Activated T-cell treated with anti-CD3 and anti-CD28 coated beads for 4 hours (primary cell): ENCODE measurements at regions not wholly inside any gene's neighbourhood (a gene's known extent, or its start where the extent isn't known, plus 50 kb on each side); places are given as distances from the start of the nearest gene placed in this dataset.

Experiments used
- DNase-seq: peaks from one replicate; pipeline ENCODE4 v3.0.0-alpha.2; 2020

DNA sequence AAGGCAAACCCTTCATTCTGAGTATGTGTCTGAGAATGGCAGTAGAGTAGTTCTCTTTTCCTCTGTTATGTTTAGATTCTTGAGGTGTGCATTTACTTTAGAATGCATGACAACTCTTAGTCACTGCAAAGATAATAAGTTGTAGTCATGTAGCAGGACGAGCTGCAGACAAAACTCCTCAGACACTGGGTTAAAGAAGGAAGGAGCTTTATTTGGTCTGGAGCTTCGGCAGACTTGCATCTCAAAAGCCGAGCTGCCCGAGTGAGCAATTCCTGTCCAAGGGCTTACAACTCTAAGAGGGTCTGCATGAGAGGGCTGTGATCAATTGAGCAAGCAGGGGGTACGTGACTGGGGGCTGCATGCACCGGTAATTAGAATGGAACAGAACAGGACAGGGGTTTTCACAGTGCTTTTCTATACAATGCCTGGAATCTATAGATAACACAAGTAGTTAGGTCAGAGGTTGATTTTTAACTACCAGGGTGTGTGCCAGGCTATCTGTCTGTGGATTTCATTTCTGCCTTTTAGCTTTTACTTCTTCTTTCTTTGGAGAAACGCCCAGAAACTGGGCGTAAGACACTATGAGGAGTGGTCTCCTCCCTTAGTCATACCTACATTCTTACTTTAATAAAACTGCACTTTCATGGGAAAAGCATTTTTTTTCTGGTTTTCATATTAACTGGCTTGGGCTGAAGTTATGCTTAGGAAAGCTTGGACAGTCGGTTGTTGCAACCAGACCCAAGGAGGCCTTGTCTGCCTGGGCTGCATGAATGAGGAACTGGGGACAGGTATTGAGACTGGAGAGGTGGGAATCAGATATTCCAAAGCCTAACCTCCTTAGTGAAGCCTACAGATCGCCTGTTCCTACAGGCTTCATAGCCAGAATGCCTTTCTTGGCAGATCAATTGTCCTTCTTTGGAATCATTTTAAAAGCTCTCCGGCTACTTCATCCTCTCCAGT lies 115.1 kb downstream of the RHOU start:
- no peak for DNase-seq

DNA sequence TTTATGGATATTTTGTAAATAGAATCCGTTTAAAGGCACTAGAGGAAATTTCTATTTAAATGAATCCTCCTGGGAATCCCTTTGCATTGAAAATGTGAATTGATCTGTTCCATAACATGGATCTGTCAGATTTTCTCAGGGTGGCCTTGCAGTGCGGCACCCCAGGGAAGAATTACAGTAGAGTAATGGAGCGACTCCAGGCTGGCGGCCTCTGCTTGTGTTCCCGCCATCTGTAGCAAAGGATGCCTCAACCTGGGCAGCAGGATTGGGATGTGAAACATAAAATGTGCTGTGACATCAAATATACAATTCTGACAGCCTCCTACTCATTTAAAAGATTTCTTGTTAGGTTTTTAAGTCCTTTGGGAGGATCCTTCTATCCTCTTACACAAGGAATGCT lies 115.9 kb downstream of the RHOU start:
- DNase-seq = no peak

DNA sequence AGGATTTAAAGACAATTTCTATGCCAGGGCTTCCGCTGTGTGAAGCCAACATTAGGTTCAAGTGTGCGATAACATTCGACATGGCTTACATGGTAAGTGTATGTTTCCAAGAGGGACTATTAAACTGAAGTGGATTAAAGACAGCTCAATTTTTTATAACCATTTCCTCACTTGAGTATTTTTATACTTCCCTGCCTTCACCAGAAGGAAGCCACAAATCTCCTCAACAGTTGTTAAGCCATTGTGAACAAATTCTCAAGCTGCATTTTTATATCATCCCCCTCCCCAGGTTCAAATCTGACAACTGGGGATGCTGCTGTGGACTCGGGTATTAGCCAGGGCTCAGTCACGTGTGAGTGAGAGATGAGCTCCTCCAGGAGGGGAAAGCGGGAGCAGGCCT lies 116.3 kb downstream of the RHOU start:
- no peak for DNase-seq

DNA sequence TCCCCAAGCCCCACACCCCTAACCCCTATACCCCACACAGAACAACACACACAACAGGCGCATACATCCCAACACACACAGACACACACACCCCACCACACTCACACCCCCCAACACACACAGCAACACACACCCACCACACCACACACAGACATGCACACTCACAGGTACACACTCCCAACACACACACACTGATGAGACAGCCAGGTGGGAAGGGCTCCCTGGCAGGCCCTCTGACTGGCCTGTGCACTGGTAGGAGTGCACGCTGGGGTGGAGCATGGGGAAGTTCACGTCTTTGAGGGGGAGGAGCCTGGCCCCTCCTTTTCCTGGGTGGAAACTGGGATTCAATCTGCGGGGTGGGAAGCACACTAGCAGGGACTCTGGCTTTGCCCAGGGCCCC lies 116.7 kb downstream of the RHOU start:
- DNase-seq = no peak

DNA sequence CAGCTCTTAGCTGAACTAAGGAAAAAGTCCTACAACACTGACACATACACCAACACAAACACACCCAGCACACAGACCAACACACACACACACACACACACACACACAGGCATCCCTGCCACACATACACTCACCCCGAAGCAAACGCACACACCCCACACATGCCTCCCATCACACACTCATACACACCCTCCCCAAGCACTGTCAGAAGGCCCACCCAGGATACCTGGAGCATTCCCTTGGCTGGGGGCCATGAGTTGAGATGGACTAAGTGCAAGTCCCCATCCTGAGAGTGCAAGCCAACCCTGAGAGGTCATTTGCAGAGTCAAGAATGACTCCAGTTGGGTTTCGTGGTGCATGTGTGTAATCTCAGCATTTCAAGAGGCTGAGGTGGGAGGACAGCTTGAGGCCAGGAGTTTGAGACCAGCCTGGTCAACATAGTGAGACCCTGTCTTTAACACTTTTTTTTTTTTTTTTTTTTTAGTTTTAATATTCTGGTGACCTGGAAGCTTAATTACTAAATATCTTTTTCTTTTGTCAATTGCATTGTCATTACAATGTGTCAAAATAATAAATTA lies 117.3 kb downstream of the RHOU start:
- no peak for DNase-seq

DNA sequence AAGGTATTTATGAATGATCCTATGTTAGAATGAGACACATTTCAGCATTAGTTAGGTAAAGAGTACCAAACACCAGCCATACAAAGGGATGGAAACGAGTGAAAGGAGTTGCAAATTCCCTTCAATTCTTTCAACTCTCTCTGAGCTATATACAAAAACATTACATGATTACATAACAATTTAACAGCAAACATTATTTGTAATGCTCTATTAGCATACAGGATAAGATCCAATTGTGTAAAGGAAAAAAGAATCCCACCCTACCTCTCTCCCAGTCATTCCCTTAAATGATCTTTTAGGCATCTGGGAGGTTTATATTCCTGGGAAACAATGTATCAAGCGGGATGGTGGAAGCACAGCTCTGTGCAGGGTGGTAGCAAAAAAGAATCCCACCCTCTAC lies 117.9 kb downstream of the RHOU start:
- DNase-seq = no peak

DNA sequence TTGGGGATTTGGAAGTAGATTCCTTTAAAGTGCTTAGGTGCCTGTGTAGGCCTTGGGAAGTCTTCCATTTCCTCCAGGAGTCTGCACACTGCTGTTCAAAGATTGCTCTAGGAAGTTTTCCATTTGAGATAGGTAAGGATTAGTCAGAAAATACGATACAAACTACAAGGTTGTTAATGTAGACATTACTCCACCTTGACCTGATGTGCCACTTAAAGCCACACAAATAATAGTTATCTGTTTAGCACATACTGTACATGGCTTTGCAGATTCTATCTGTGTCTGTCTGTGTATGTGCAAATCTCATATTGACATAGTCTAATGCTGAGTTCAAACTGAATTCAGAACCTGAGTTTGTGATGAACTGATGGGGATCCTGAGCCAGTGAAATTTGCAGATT lies 118.4 kb downstream of the RHOU start:
- DNase-seq = no peak

DNA sequence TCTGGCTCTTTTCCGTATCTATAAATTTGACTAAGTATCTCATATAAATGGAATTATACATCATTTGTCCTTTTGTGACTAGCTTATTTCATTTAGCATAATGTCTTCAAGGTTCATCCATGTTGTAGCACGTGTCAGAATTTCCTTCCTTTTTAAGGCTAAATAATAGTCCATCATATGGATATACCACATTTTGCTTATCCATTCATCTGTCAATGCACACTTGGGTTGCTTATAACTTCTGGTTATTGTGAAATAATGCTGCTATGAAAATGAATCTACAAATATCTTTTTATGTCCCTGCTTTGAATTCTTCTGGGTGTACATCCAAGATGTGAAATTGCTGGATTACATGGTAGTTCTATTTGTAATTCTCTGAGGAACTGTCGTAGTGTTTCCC lies 119.6 kb downstream of the RHOU start:
- DNase-seq = no peak

DNA sequence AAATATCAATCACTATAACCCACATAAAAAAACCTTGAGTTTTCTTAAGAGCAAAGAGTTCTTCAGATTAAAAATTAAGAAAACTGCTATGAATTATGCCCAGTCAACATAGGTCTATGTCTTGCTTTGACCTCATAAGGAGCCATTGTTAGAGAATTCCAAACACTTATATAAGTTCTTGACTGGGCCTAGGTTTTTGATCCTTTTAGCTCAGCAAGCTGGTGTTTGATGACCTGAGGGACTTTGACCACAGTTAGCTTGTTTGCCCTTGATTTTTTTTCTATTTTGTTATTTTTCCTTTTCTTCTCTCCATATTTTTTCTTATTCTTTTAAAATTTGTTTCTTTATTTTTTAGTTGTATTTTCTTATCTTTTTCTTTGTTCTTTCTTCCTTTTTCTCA lies 122.3 kb downstream of the RHOU start:
- DNase-seq = no peak

DNA sequence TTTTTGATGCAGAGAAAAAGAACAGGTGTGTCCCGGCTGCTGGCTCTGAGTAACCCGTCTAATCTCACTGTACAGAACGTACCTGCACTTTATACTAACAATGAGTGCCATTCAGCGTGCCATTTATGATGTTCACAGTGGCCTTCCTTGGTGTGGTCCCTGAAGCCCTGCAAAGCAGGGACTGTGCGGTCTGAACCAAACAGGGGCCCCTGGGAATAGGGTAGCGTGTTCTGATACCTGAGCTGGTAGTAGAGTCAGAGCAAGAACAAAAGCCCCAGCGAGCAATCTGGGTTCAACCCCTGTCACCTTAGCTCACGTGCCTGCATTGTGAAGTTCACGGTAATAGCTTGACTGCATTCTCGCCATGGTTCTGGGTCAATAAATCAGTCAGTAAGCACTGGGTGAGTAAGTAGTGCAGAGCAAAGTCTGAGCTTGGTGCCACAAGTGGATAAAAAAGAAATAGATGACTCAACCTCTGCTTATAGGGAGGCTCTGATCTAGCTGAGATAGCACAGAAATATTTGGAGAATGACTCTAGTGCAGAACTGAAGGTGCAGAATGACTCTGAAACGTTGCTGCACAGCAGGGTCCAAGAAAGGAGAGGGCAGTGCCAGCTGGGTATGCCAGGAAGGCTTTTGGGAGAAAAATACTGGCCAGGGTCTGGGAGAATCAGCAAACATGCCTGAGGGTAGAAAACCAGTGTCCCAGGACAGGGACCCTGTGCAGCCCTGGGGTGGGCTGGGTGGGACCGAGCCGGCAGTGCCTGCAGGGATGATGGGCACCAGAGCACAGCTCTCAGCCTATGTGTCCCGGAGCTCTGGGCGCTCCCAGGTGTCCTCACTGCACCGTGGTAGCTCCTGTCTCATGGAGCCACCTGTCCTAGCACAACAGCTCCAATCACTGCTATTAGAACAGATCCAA lies 125.9 kb downstream of the RHOU start:
- no peak for DNase-seq

DNA sequence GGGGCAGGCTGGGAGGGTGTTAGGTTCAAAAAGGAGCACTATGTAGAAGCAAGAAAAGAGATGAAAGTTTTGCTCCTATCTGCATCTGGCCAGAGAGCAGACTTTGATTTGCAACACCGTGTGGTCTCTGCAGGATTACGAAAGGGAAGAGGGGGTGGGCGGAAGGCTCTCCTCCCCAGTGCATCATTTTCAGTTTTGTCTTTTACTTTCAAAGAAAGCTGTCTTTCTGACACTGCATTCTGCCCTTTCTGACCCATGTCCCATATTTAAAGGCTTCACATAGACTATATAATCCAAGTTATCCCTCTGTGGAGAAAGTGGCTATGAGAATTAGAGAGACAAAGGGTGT lies 126.5 kb downstream of the RHOU start:
- DNase-seq = no peak

DNA sequence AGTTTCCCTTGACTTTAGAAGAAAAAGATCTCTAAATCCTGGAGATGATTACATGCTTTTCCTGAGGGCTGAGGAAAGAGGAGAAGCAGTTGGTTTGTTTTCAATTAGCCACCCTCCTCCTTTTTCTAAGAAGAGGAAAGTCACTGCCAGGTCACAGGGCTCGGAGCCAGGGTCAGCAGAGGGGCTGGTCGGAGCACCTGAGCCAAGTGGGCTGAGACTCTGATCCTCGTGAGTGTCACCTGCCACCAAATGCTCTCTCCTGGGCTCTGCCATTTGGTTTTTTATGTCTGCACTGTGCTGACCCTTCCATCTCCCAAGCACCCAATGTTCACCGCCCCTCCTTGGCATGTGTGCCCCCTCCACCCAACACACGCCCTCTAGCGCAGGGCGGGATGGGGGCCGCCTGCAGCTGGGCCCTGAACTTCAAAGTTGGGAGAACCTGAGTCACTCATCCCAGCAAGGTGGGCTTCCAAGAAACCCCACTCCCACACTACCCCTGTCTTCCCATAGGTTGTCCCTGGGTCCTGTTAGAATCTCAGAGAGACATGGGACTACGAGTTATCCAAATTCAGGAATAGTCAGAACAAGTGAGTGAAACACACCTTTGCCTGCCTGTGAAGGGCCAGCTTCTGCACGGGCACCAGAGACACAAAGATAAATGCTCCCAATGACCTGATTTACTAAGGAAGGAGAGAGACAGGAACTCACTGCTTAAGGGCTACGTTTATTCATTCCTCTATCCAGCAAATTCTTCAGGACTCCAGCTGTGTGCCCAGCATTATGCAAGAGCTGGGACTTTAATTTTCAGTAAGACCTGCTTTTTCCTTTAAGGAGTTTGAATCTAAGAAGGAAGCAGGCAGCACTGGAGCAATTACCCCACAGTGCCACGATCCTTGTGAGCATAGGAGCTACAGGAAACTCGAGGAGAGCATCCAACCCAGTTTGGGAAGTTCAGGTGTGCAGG lies 127.5 kb downstream of the RHOU start:
- no peak for DNase-seq

DNA sequence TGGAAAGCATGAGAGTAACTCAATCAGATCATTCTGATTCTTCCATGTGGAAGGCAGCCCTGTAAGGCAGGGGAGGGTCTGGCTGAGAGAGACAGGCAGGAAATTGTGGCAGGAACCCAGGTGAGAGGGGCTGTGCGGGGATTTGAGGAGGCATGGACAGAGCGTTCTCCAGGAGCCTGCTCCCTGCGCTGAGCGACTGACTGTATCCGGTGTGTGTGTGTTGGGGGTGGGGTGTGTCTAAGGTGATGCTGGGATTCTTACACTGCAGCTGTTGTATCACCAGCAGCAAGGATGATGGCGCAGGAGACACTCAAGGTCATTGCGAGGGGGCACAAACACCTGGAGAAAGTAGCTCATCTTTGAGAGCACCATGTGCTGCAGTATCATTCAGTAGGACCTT lies 128.5 kb downstream of the RHOU start:
- no peak for DNase-seq

DNA sequence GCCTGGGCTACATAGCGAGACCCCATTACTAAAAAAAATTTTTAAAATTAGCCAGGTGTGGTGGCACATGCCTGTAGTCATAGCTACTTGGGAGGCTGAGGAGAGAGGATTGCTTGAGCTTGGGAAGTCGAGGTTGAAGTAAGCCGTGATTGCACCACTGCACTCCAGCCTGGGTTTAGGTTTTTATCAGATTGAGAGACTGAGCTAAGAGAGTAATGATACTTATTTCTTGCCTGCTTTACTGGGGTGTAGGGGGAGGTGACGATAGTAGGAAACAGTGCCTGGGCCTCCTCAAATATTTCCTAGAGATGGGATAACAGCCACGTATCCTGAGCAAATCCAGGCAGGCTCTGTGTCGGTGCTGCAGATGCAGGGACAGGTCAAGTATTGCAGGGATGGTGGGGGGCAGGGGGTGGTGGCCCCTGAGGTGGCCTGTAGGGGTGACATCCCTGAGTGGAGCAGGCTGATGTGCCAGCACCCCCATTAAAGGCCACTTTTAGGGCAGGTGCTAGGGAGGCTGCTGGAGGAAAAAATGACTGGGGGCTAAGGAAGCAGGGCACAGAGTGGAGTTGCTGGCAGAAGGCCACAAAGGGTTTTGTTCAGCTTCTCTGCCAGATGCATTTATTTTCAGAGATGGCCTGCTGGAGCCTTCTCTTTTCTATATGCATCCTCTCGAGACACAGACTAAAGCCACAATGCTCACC lies 130.5 kb downstream of the RHOU start:
- DNase-seq = no peak

DNA sequence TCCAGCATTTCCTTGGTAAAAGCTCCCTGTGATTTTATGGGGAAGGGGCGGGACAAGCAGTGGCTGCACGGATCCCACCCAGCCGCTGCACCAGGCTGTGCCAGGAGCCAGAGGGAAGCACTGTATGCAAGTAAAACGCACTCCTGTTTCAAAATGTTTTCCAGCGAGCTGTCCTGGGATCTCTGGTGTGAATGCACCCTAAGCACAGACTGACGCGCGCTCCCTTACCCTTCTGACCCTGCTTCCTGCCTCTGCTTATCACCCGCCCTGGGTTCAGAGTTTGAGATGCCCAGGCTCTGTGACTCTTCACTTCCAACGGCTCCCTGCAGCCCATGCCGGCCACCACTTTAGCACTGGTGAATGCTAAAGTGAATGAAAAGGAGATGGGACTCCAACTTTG lies 131.2 kb downstream of the RHOU start:
- no peak for DNase-seq

DNA sequence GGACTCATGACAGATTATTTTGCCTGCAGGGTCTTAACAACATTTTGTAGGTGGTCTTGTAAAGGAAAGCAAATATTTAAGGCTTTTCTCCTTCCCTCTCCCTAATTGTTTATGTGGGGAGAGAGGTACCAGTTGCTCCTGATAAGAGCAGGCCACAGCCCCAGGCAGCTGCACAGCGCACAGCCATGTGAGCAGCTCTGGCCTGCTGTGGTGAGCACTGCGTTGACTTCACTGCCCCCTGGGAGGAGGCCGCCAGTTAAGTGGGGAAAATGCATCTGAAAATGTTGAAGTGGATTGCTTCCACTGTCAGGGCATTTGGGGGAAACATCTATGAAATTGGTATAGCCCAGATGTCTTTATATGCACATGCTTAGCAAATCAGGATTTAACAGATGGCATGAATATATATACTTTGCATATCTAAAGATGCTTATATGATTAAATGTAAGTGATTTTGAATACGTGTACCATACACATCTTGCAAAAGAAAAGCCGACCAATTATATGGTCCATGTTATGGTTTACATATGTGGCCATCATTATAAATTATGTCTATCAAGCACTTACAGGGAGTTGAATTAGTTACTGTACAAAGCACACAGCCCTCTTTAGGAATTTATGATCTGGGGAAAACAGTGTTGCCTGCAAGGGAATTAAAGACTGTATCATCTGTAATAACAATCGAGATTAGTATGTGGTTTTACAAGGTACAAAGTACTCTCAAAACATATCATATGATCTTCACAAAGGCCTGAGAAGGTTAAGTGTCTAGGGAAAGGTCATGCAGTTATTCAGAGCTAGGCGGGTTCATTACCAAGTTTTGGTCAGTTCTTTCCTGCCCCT lies 132.1 kb downstream of the RHOU start:
- DNase-seq = no peak

DNA sequence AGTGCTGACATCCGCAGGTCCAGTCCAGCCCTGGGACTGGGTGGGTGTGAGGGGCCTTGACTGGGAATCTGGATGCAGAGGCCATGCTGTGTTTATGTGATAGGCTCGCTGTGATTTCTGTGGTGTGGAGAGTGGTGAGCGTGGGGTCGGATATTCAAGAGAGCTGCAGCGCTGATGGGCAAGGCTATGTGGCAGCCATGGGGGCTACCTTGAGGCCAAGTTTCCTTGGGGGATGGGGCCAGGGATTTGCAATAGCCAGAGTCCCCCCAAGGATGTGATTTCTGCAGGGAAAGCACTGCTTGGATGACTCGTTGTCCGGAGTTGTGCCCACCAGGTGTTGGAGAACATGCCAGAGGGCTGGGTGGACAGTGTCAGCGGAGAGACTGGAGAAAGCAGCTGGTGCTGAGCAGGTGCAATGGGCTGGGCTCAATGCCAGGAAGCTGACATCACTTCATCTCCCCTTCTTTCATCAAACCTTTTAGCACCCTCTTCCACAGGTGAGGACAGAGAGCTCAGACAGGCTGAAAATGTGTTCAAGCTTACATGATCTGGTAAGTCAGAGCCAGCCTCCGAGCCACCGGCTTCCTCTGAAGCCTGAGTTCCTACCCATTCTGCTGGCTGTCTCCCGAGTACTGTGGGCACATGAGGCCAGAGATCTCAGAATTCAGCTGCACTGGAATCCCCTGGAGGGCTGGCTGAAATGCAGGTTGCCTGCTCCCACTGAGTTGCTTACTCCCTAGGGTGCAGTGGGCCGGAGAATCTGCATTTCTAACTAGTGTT lies 132.9 kb downstream of the RHOU start:
- no peak for DNase-seq

DNA sequence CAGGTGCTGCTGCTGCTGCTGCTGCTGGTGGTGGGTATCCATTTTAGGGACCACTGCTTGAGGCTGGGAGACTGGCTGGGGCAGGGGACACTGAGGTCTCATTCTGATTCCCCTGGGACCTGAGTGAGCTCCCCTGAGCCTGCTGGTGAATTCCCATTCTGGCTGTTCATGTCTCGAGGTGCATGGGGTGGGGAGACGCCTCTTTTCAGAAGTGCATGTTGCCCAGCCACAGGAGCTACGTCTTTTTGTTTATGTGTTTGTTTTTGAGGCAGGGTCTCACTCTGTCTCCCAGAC lies 133.4 kb downstream of the RHOU start:
- no peak for DNase-seq

DNA sequence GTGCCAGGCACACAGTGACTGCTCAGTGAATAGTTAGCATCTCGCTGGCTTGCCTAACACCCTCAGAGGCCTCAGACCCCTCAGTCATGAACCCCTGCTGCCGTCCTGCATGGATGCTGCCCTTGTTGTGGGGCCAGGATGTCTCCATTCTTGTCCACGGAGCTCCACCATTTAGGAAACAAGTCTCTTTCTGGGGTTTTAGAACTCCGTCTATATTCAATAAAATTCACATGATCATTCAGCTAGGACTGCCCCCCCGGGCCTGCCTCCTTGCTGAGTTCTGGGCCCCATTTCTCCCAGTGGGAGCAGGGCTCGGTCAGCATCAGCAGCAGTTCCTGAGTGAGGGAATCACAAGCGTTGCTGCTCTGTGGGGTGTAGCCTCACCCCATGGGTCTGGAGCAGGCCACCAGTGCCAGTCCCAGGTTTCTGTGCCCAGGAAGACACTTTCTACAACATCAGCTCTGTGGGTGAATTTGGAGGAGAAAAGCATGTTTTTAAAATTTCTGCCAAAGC lies 134.1 kb downstream of the RHOU start:
- DNase-seq = no peak
